GM12875 (cell line): ENCODE measurements at regions not wholly inside any gene's neighbourhood (a gene's known extent, or its start where the extent isn't known, plus 50 kb on each side); places are given as distances from the start of the nearest gene placed in this dataset.

Experiments
- H3K4me3 ChIP-seq: one replicate; pipeline ENCODE4 v1.5.1; 2011; ENCODE audit warnings: low read depth, low read length, control low read depth
- CTCF ChIP-seq: IDR thresholded peaks from 2 replicates; pipeline ENCODE4 v1.5.1; 2011; ENCODE audit warnings: low read depth, mild to moderate bottlenecking, control low read depth, inconsistent platforms, low read length, moderate library complexity, borderline replicate concordance; ENCODE audit not compliant: insufficient read depth

- H3K4me3 ChIP-seq: no peak overlapping the region
- no peak for TF ChIP-seq CTCF
Measured at GRCh38 chr2:122656403-122656802, 901.0 kb downstream of the TSN start.

GRCh38 chr2:122660786-122661634 lies 905.6 kb downstream of the TSN start:
- TF ChIP-seq CTCF: no peak
- H3K4me3 ChIP-seq: no peak overlapping the region

DNA sequence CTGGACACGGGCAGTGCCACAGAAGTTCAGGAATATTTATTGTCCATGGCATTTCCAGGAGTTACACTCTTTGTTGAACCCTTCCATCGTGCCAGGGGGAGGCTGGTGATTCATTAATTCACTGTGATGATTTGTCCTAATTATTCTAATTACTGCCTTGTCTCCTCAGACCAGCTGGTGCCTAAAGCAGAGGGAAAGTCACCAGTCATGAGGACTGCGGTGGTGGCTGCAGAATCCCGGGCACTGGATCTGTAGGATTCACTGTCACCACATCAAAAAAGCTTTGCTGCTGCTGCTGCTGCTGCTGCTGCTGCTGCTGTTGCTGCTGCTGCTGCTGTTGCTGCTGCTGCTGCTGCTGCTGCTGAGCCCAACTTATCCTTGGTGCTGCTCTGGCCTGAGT lies 908.2 kb downstream of the TSN start:
- H3K4me3 ChIP-seq: no peak overlapping the region
- TF ChIP-seq CTCF: no peak

GRCh38 chr2:122669627-122670026 lies 914.2 kb downstream of the TSN start:
- TF ChIP-seq CTCF: no peak

DNA sequence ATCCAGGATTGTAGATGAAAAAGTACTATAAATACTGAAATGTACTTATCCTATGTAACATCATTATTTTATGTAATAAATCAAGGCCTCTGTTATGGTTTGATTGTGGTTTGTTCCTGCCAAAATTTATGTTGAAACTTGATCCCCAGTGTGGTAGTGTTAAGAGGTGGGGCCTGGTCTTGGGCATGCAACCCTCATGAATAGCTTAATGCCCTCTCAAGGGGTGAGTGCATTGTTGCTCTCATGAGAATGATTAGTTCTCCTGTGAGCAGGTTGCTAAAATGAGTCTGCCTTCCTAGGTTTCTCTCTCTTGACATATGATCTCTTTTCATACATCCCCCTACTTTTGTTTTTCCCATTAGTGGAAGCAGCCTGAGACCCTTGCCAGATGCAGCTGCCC lies 915.4 kb downstream of the TSN start:
- no peak overlapping the region for H3K4me3 ChIP-seq
- no peak for TF ChIP-seq CTCF

More at GRCh38 chr2:122669627-122670026, 914.2 kb downstream of the TSN start:
- H3K4me3 ChIP-seq: no peak overlapping the region

- no peak overlapping the region for H3K4me3 ChIP-seq
- no peak for TF ChIP-seq CTCF
Measured at GRCh38 chr2:122680662-122681061, 925.2 kb downstream of the TSN start.

DNA sequence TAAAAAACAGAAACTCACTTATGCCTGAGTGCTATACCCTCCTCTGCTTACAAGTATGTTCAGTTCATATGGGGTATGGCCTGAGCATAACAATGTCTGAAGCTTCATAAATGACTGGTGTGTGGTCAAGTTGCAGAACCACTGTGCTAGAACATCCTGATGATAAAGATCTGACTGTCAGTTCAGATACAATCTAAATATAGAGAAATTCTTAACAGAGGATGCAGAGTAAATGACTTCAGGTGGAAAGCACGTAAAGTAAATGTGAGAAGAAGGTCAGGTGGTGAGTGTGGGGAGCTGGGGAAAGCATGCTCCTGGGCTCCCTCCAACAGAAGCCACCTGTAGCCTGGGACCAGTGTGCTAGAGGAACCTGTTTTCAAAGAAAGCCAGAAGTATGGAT lies 926.2 kb downstream of the TSN start:
- no peak overlapping the region for H3K4me3 ChIP-seq
- no peak for TF ChIP-seq CTCF
